Esophagus squamous epithelium (tissue), 4 donors: ENCODE measurements at regions not wholly inside any gene's neighbourhood (a gene's known extent, or its start where the extent isn't known, plus 50 kb on each side); places are given as distances from the start of the nearest gene placed in this dataset.

ENCODE experiments used
- CTCF ChIP-seq, 6 experiments: fragments of 450-650 bp in 4 of 6; fragments of 200-600 bp in 2 of 6; sonication (generic) in 2 of 6; IDR thresholded peaks; one replicate each; pipeline ENCODE4 v1.5.1; 2016 to 2019; ENCODE audit warnings: antibody characterized with exemption in 6 of 6, mild to moderate bottlenecking in 4 of 6, moderate library complexity in 4 of 6
- POLR2A ChIP-seq, 4 donors: fragments of 450-650 bp; IDR thresholded peaks; one replicate each; pipeline ENCODE4 v1.6.1; 2017; ENCODE audit warnings: antibody characterized with exemption in 4 of 4, mild to moderate bottlenecking in 4 of 4, moderate library complexity in 3 of 4

DNA sequence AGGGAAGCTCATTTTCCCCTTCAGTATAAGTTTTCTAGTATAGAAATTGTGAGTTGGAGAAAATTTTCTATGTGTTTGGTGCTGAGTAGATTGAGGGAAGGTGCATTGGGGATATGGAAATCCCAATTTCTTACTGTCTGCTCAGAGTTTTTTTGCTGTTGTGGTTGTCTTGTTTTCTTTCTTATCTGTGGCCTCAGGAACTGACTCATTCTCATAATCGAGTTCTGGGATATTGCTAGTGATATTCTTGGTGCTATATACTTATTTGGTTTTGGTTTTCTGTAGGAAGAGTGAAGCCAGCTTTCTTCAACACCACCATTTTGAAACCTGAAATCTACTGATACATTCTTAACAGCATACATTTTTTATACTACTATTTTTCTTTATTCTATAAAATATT lies 869.2 kb downstream of the DIPK2A start:
- no peak for TF ChIP-seq CTCF (IDR thresholded peaks at IDR 0.05)
- TF ChIP-seq POLR2A (IDR thresholded peaks at IDR 0.05): no peak
